ACC112 (cell line): ENCODE measurements at regions not wholly inside any gene's neighbourhood (a gene's known extent, or its start where the extent isn't known, plus 50 kb on each side); places are given as distances from the start of the nearest gene placed in this dataset.
"Not testable (repeated sequence)": the region's sequence is repeated elsewhere in the genome, so short reads cannot be mapped to it uniquely, and the experiment has no call there.

Experiments
- H2AFZ ChIP-seq: fragments of 200-600 bp; sonication (generic); one replicate; pipeline ENCODE4 v1.6.0; 2017; ENCODE audit warnings: antibody characterized with exemption, low read length; ENCODE audit not compliant: unreplicated experiment
- H3K27ac ChIP-seq: fragments of 200-600 bp; sonication (generic); 2 replicates; pipeline ENCODE4 v1.5.1; 2014; ENCODE audit warnings: low read depth, mild to moderate bottlenecking, antibody characterized with exemption, low read length, moderate library complexity
- H3K27me3 ChIP-seq: fragments of 200-600 bp; sonication (generic); 2 replicates; pipeline ENCODE4 v1.6.1; 2014; ENCODE audit warnings: mild to moderate bottlenecking, antibody characterized with exemption, low read length, moderate library complexity, mixed read lengths; ENCODE audit not compliant: insufficient read depth
- H3K36me3 ChIP-seq: fragments of 200-600 bp; sonication (generic); 2 replicates; pipeline ENCODE4 v1.6.1; 2016; ENCODE audit warnings: mild to moderate bottlenecking, antibody characterized with exemption, low read length, moderate library complexity, mixed read lengths; ENCODE audit not compliant: insufficient read depth
- H3K4me1 ChIP-seq: fragments of 200-600 bp; sonication (generic); one replicate; pipeline ENCODE4 v1.6.1; 2016; ENCODE audit warnings: low read length, mixed read lengths; ENCODE audit not compliant: insufficient read depth, unreplicated experiment, control insufficient read depth
- H3K4me3 ChIP-seq: fragments of 200-600 bp; sonication (generic); 2 replicates; pipeline ENCODE4 v1.5.1; 2014; ENCODE audit warnings: mild to moderate bottlenecking, low read depth, low read length
- H3K79me2 ChIP-seq: fragments of 200-600 bp; sonication (generic); one replicate; pipeline ENCODE4 v1.6.0; 2016; ENCODE audit warnings: low read length; ENCODE audit not compliant: control insufficient read depth, unreplicated experiment, insufficient read depth

DNA sequence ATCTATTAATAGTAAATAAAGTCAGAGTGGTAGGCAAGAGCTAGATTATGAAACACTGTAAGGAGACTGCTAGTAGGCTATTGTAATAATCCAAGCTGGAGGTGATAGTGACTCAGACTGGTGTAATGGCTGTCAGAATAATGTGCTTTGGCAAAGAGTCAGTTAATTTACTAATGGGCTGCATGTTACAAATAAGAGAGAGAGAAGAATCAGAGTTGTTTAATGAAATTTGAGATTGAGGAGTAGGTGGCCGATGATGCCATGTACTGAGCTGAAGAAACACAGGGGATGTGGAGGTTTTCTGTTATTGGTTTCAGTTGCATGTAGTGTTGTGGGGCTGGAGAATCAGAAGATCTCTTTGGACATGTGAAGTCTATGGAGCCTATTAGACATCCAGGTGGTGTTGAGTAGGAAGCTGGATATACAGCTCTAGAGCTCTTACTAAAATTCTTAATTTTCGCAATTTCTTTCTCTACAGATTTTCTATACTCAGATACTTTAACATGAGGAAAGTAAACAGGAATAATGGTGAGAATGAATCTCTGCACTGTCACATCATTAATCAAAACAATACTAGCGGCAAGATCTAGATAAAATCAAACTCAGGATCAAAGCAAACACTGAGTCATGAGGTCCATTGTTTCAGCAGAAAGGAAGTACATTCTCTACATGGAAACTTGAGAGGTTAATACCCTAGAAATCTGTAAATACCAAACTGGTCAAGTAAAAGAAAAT, 167.7 kb downstream of the SIM1 start:
- H3K79me2 ChIP-seq = no peaks in the 10 kb centered on the region
- H3K36me3 ChIP-seq = 0 out of 2 replicates have a peak, but pooled peaks cover 5% of the 10 kb centered on the region
- peak overlapping the region; percentile 92 for H3K27ac ChIP-seq
- peak overlapping the region; percentile 73 for H2AFZ ChIP-seq
- peaks cover 58% of the 10 kb centered on the region for H3K4me1 ChIP-seq
- H3K4me3 ChIP-seq = peak overlapping the region; percentile 54
- no peaks in the 10 kb centered on the region for H3K27me3 ChIP-seq

DNA sequence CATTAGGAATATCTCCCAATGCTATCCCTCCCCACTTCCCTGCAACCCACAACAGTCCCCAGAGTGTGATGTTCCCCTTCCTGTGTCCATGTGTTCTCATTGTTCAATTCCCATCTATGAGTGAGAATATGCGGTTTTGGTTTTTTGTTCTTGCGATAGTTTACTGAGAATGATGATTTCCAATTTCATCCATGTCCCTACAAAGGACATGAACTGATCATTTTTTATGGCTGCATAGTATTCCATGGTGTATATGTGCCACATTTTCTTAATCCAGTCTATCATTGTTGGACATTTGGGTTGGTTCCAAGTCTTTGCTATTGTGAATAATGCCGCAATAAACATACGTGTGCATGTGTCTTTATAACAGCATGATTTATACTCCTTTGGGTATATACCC, 169.5 kb downstream of the SIM1 start:
- H3K27me3 ChIP-seq, H2AFZ ChIP-seq, H3K36me3 ChIP-seq, H3K4me3 ChIP-seq, H3K27ac ChIP-seq, H3K79me2 ChIP-seq: not testable (repeated sequence)
- peaks cover 56% of the 10 kb centered on the region for H3K4me1 ChIP-seq

DNA sequence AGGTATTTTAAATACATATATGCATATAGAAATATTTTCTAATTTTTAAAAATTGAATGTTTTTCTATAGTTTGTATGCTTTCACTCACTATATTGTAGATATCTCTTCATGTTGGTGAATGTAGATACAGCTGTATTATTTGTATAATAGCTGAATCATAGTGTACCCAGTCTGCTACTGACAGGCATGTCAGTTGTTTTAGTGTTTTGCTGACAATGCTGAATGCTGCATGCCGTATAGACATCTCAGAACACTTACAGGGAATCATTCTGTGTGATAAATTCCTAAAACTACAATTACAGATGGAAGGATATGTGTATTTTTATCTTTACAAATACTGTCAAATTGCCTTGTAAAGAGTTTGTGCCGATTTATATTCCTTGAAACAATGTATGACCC, 175.4 kb downstream of the SIM1 start:
- H3K4me1 ChIP-seq = peaks cover 21% of the 10 kb centered on the region
- no peaks in the 10 kb centered on the region for H3K79me2 ChIP-seq
- H3K27ac ChIP-seq = no peak overlapping the region
- H3K27me3 ChIP-seq = no peaks in the 10 kb centered on the region
- H3K36me3 ChIP-seq = no peaks in the 10 kb centered on the region
- H2AFZ ChIP-seq = no peak overlapping the region
- H3K4me3 ChIP-seq = no peak overlapping the region

DNA sequence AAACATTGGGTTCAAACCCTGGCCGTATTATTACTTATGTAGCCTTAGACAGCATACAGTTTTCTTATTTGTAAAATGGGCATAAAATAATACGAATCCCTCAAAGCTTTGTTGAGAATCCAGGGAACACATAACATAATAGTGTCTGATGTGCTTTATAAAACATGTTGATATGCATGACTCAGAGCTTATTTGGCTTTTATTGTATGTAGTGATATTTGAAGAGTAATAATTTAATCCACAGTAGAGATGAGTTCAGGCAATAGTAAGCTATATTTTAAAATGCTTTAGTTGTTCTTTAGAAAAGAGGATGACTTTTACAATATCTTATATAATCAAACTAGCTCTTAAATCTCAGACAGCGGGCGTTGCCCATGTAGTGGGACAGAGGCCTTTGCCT, 176.4 kb downstream of the SIM1 start:
- peaks cover 20% of the 10 kb centered on the region for H3K4me1 ChIP-seq
- H3K79me2 ChIP-seq = no peaks in the 10 kb centered on the region
- H3K27me3 ChIP-seq = no peaks in the 10 kb centered on the region
- no peaks in the 10 kb centered on the region for H3K36me3 ChIP-seq
- H3K27ac ChIP-seq = no peak overlapping the region
- H2AFZ ChIP-seq = no peak overlapping the region
- H3K4me3 ChIP-seq = no peak overlapping the region

DNA sequence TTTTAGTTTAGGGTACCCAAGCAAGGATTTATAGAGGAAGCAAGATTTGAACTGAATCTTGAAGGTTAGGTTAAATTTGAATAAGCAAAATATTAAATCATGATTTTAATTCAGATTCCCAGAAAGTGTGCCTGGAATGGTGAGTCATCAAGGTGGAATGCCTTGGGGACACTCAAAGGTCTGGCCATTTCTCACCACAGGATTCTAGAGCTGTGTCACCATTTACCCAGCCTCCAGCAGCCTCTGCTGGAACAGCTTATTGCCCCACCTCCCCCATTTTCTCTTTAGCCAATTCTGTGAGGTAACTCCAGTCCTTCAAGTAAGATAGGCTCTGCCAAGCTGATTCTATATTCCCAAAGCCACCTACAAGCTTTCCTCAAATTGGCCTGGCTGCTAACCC, 181.4 kb downstream of the SIM1 start:
- H3K4me1 ChIP-seq = peaks cover 23% of the 10 kb centered on the region
- peak overlapping the region; percentile 64 for H2AFZ ChIP-seq
- no peaks in the 10 kb centered on the region for H3K79me2 ChIP-seq
- H3K4me3 ChIP-seq = no peak overlapping the region
- H3K27me3 ChIP-seq = no peaks in the 10 kb centered on the region
- peak overlapping the region; percentile 16; the same call in 1 of the 2 replicates for H3K27ac ChIP-seq
- no peaks in the 10 kb centered on the region for H3K36me3 ChIP-seq

DNA sequence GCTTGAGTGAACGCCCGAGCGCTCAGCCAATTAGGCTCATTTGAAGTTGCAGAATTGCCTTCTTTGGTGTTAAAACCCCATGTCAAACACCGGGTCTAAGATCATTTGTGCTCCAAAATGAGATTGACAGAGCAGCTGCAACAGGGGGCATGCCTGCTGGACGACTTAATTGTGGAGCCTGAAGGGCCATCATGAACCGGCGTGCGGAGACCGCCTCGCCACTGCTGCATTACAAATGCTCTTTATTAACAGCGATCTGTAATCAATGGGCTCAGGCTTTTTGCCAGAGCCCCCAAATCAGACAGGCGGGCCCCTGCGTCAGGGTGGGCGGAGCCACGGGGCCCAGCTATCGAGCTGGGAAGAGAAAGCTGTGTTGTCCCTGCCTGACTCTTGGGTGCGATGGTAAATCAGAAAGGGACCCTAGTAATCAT, 183.2 kb downstream of the SIM1 start:
- H3K27me3 ChIP-seq = no peaks in the 10 kb centered on the region
- no peaks in the 10 kb centered on the region for H3K36me3 ChIP-seq
- H3K79me2 ChIP-seq = no peaks in the 10 kb centered on the region
- H3K4me3 ChIP-seq = no peak overlapping the region
- peaks cover 20% of the 10 kb centered on the region for H3K4me1 ChIP-seq
- H2AFZ ChIP-seq = peak overlapping the region; percentile 72
- H3K27ac ChIP-seq = no peak overlapping the region

DNA sequence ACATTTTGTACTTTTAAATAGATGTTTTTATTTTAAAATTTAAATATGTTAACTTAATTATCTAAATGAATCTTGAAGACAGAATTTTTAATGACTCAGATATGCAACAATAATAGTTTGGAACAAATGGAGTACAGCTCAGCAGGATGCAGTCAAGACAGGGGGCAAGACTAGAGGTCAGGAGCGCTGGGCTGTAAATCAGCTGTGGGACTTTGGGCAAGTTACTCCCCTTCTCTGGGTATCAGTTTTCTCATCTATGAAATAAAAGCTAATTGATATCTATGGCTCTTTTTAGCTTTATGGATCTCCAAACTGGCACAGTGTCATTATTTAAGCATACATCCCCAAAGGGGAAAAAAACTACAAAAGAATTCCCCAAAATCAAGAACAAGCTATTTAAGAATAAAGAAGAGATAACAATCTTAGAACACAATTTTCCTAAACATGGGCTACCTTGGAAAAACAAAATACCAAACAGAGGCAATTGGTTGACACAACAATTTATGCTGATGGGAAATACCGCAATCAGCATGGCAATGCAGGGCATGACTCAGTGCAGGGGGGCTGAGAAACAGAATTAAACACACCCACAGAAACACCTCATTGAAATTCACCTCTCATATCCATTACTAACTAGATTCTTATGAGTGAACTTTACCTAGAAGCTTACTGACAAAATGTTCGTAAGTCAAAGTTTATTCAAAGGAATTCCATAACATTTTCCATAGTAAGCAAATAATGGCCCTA, 188.2 kb downstream of the SIM1 start:
- H3K4me3 ChIP-seq = no peak overlapping the region
- H3K79me2 ChIP-seq = no peaks in the 10 kb centered on the region
- no peaks in the 10 kb centered on the region for H3K4me1 ChIP-seq
- no peak overlapping the region for H2AFZ ChIP-seq
- H3K27ac ChIP-seq = no peak overlapping the region
- no peaks in the 10 kb centered on the region for H3K27me3 ChIP-seq
- no peaks in the 10 kb centered on the region for H3K36me3 ChIP-seq

DNA sequence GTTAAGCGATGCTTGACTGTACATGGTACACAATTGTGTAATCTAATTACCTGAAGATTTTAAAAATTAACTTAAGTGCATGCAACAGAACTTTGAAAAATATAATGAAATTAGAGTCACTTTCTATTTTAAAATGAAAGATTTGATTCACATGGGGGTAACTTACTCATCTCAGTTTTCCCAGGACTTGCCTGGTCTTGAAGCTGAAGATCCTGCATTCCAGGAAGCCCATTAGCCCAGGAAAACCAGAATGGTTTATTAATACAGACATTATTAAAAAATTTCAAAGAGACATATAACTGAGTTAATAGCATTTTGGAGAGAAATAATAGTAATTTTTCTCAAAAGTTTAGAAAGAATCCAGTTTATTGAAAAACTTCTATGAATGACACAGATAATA, 190.6 kb downstream of the SIM1 start:
- Histone ChIP-seq H3K79me2 (no peaks in the 10 kb centered on the region), H3K27ac (no peak overlapping the region), H3K4me1 (peaks cover 15% of the 10 kb centered on the region), H3K4me3 (no peak overlapping the region), H2AFZ (no peak overlapping the region), H3K36me3 (no peaks in the 10 kb centered on the region), H3K27me3 (no peaks in the 10 kb centered on the region)

DNA sequence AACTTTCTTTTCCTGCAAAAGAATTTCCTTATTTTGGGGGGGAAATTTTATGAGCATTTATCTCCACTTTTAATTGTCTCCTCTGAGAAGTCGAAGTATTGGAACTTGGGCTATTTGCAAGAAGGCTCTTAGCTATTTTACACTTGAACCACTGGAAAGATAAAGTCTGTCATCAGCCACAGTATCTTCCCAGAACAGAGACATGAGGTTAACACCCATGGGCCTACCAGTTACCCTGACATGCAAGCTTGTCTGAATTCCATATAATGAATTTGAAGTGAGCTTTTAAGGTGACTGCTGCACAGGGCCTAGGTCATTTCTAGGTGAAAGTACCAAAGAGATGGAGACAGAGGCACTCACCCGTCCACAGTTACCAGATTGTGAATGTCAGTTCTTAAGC, 193.1 kb downstream of the SIM1 start:
- no peaks in the 10 kb centered on the region for H3K36me3 ChIP-seq
- H3K4me3 ChIP-seq = no peak overlapping the region

DNA sequence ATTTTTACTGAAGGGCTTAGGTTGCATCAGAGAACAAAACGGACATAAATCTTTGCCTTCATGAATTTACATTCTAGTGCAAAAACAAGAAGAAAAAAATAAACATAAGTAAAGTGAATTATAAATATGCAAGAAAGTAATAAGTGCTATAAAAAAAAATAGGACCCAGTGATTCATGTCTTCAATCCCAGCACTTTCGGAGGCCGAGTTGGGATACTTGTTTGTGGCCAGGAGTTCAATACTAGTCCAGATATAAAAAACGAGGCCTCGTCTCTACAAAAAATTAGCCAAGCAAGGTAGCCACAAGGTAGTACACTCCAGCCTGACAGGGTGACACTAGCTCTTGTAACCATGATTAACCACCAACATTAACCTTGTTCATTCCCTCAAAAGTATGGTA, 193.5 kb downstream of the SIM1 start:
- Histone ChIP-seq H3K79me2 (no peaks in the 10 kb centered on the region), H3K4me3 (no peak overlapping the region), H3K4me1 (peaks cover 34% of the 10 kb centered on the region), H3K27me3 (no peaks in the 10 kb centered on the region), H3K36me3 (no peaks in the 10 kb centered on the region), H2AFZ (no peak overlapping the region), H3K27ac (no peak overlapping the region)

More for the DNA sequence above, 193.1 kb downstream of the SIM1 start:
- no peak overlapping the region for H2AFZ ChIP-seq
- no peak overlapping the region for H3K27ac ChIP-seq
- no peaks in the 10 kb centered on the region for H3K27me3 ChIP-seq
- no peaks in the 10 kb centered on the region for H3K79me2 ChIP-seq
- peaks cover 34% of the 10 kb centered on the region for H3K4me1 ChIP-seq

DNA sequence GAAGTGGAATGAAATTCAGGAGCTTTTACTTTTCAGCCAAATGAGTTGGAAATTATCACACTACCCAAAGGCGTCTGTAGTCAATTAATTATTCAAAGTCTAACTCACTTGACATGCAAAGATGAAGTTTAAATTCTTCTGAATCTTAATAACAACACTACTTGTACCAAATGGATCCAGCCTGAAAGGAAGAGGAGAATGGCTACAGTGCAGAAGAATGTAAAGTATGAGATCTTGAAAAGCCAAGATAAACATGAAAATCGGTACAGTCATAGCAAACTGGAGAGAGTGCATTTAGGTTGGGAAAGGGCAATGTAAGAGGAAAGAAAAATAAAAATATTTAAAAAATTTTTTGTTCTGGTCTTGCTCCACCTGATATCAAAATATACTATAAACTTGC, 195.5 kb downstream of the SIM1 start:
- Histone ChIP-seq H3K27ac (peak overlapping the region; percentile 76), H3K4me1 (peaks cover 34% of the 10 kb centered on the region)

More for the DNA sequence above, 195.5 kb downstream of the SIM1 start:
- Histone ChIP-seq H3K36me3 (no peaks in the 10 kb centered on the region), H3K79me2 (no peaks in the 10 kb centered on the region), H2AFZ (no peak overlapping the region), H3K27me3 (no peaks in the 10 kb centered on the region), H3K4me3 (peak overlapping the region; percentile 54; the same call in 1 of the 2 replicates)
